Stomach (tissue), 8 donors: ENCODE measurements at regions not wholly inside any gene's neighbourhood (a gene's known extent, or its start where the extent isn't known, plus 50 kb on each side); places are given as distances from the start of the nearest gene placed in this dataset.

Experiments used
- DNase-seq, 2 donors: peaks; one replicate each; pipeline versions ENCODE4 v3.0.0 to v3.0.0-alpha.2; 2013 to 2019
- H3K27ac ChIP-seq, 5 donors: fragments of 200-600 bp in 4 of 5; sonication (generic) in 4 of 5; one replicate each; pipeline ENCODE4 v1.5.1; 2013 to 2019; ENCODE audit warnings: mild to moderate bottlenecking in 1 of 5, moderate library complexity in 1 of 5
- H3K27me3 ChIP-seq, 3 donors: fragments of 200-600 bp; sonication (generic); one replicate each; pipeline ENCODE4 v1.5.1; 2017 to 2019; ENCODE audit warnings: mixed run types in 1 of 3
- H3K36me3 ChIP-seq, 4 donors: fragments of 200-600 bp; sonication (generic); 1 replicate in 3 of 4; 2 replicates in 1 of 4; pipeline ENCODE4 v1.5.1; 2016 to 2019
- H3K4me1 ChIP-seq, 4 donors: fragments of 200-600 bp; sonication (generic); one replicate each; pipeline ENCODE4 v1.5.1; 2016 to 2019
- H3K4me3 ChIP-seq, 4 donors: fragments of 200-600 bp; sonication (generic) in 3 of 4; one replicate each; pipeline ENCODE4 v1.5.1; 2016 to 2019; ENCODE audit warnings: mild to moderate bottlenecking in 1 of 4
- H3K9me3 ChIP-seq, 4 donors: fragments of 200-600 bp; sonication (generic); one replicate each; pipeline ENCODE4 v1.5.1; 2016 to 2019
- EP300 ChIP-seq: sonication (generic); formaldehyde crosslinking; IDR thresholded peaks from one replicate; pipeline ENCODE4 v1.6.1; 2017; ENCODE audit warnings: antibody characterized with exemption
- POLR2A ChIP-seq, 4 donors: fragments of 450-650 bp; IDR thresholded peaks; one replicate each; pipeline ENCODE4 v1.6.1; 2016; ENCODE audit warnings: antibody characterized with exemption in 4 of 4, control low read depth in 2 of 4, mild to moderate bottlenecking in 1 of 4, moderate library complexity in 1 of 4
- POLR2AphosphoS5 ChIP-seq, 3 donors: sonication (generic); formaldehyde crosslinking; IDR thresholded peaks; one replicate each; pipeline ENCODE4 v1.6.1; 2016; ENCODE audit warnings: antibody characterized with exemption in 3 of 3
- WGBS, 5 donors: extraction: QIAGEN DNeasy Blood & Tissue Kit in 3 of 5; methylation state at CpG; one replicate each; pipeline versions ENCODE4 v1.1.5 to v1.1.7; 2013 to 2018; 5-methylcytosine and 5-hydroxymethylcytosine counted together
- intact Hi-C: fragments of 100-400 bp; cut with DNase I; formaldehyde crosslinking; loops from one replicate; pipeline ENCODE4 v1.15.1; 2023; ENCODE audit warnings: low total_unique reads
- TF ChIP-seq, protein P1 (sequence below), 7 experiments: fragments of 450-650 bp in 4 of 7; fragments of 200-600 bp in 3 of 7; sonication (generic) in 3 of 7; IDR thresholded peaks; one replicate each; pipeline ENCODE4 v1.5.1; 2016 to 2019; ENCODE audit warnings: antibody characterized with exemption in 7 of 7, control low read depth in 2 of 7, mild to moderate bottlenecking in 1 of 7
- donor health status: healthy with polysubstance abuse.
- donor health status: Bipolar disorder and iron deficiency.
- donor health status: healthy.

DNA sequence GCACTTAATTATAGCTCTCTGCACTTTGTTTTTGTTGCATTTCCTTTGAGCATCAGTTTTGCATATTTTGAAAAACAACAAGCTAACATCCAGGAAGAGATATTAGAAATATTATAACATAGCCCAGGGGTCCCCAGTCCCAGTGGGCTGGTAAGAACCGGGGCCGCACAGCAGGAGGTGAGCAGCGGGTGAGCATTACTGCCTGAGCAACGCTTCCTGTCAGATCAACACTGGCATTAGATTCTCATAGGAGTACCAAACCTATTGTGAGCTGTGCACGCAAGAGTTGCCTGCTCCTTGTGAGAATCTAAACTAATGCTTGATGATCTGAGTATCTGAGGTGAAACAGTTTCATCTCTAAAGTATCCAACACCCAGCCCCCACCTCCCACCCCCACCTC lies 675.9 kb upstream of the ZNF608 start:
- 75 to 90% (median 88%) methylated on average over 5 of the region's 5 CpGs for WGBS, 5 donors

DNA sequence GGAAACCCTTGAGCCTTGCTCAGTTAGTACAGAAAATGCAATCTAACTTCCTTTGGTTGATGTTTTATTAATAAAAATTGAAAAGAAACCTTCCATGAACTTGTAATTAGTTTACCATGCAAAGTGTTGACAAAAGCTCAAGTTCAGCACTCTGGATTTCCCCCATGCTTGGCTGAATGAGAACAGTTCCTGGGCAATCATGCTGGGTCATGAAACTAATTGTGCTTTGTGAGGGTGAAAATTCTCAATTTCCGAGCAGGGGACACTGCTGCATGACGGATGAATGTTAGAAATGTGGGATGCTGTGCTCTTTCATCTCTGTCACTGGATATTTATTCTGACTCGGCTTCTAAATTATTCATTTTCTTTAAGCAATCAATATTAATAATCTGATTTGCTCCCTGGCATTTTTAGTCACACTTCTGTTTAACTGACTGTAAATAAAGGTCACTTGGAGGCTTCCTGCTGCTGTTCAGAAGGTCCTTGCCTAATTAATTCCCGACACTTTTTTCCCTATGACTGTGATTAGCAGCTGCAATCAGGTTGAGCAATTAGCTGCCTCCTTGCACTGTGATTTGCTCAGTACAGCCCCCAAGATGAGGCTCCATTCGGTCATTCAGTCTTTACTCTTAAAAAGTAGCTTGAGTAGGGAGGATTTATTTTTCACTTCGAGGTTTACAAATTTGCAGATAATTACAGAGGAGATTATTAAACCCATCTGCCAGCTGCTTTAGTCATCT lies 678.1 kb upstream of the ZNF608 start:
- no peaks in the 10 kb centered on the region for H3K4me1 ChIP-seq
- peak in 1 of 2 donors; percentile 37 for DNase-seq
- H3K36me3 ChIP-seq: no peaks in the 10 kb centered on the region
- H3K4me3 ChIP-seq: no peak overlapping the region
- WGBS, 5 donors: 66 to 73% (median 72%) methylated on average over 6 of the region's 6 CpGs
- H3K27ac ChIP-seq: no peak overlapping the region
- H3K9me3 ChIP-seq: peaks cover 0 to 9% (median 3%) of the 10 kb centered on the region in 4 donors
- TF ChIP-seq POLR2A (IDR thresholded peaks at IDR 0.05) (no peak), POLR2AphosphoS5 (IDR thresholded peaks at IDR 0.05) (no peak)
- TF ChIP-seq, protein P1, sequence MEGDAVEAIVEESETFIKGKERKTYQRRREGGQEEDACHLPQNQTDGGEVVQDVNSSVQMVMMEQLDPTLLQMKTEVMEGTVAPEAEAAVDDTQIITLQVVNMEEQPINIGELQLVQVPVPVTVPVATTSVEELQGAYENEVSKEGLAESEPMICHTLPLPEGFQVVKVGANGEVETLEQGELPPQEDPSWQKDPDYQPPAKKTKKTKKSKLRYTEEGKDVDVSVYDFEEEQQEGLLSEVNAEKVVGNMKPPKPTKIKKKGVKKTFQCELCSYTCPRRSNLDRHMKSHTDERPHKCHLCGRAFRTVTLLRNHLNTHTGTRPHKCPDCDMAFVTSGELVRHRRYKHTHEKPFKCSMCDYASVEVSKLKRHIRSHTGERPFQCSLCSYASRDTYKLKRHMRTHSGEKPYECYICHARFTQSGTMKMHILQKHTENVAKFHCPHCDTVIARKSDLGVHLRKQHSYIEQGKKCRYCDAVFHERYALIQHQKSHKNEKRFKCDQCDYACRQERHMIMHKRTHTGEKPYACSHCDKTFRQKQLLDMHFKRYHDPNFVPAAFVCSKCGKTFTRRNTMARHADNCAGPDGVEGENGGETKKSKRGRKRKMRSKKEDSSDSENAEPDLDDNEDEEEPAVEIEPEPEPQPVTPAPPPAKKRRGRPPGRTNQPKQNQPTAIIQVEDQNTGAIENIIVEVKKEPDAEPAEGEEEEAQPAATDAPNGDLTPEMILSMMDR (IDR thresholded peaks at IDR 0.05): no peak
- H3K27me3 ChIP-seq: no peaks in the 10 kb centered on the region
- intact Hi-C loops: no loop called here

More for the DNA sequence above, 675.9 kb upstream of the ZNF608 start:
- DNase-seq: no peak
- Histone ChIP-seq H3K9me3 (no peaks in the 10 kb centered on the region), H3K27me3 (no peaks in the 10 kb centered on the region), H3K4me1 (no peaks in the 10 kb centered on the region), H3K4me3 (no peak overlapping the region), H3K36me3 (no peaks in the 10 kb centered on the region), H3K27ac (no peak overlapping the region)
- intact Hi-C loops: no loop called here
- TF ChIP-seq, protein P1 (IDR thresholded peaks at IDR 0.05): no peak
- TF ChIP-seq POLR2A (IDR thresholded peaks at IDR 0.05) (no peak), EP300 (no peak), POLR2AphosphoS5 (IDR thresholded peaks at IDR 0.05) (no peak)

GRCh38 chr5:125429498-125429897 lies 683.1 kb upstream of the ZNF608 start:
- 93 to 100% (median 97%) methylated on average over 1 of the region's 1 CpG for WGBS, 5 donors
- no peak for TF ChIP-seq POLR2AphosphoS5 (IDR thresholded peaks at IDR 0.05)
- TF ChIP-seq, protein P1 (IDR thresholded peaks at IDR 0.05): no peak
- no peak for TF ChIP-seq POLR2A (IDR thresholded peaks at IDR 0.05)
- TF ChIP-seq EP300: no peak
- no peaks in the 10 kb centered on the region for H3K4me1 ChIP-seq
- no peak overlapping the region for H3K27ac ChIP-seq
- DNase-seq: no peak
- no peaks in the 10 kb centered on the region for H3K36me3 ChIP-seq
- H3K4me3 ChIP-seq: no peak overlapping the region
- H3K27me3 ChIP-seq: no peaks in the 10 kb centered on the region
- intact Hi-C loops: no loop called here
- H3K9me3 ChIP-seq: peaks cover 0 to 9% (median 3%) of the 10 kb centered on the region in 4 donors

DNA sequence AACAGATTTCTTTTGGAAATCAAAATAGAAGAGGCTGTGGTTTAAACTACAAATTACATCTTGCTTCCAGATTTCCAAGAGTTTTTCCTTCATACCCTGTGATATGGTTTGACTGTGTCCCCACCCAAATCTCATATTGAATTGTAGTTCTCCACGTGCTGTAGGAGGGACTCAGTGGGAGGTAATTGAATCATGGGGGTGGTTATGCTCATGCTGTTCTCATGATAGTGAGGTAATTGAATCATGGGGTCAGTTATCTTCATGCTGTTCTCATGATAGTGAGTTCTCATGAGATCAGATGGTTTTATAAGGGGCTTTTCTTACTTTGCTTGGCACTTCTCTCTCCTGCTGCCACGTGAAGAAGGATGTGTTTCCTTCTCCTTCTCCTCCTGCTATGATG lies 687.0 kb upstream of the ZNF608 start:
- H3K27me3 ChIP-seq: no peaks in the 10 kb centered on the region
- H3K36me3 ChIP-seq: no peaks in the 10 kb centered on the region
- H3K27ac ChIP-seq: no peak overlapping the region
- intact Hi-C loops: no loop called here
- TF ChIP-seq POLR2A (IDR thresholded peaks at IDR 0.05) (no peak), EP300 (no peak), POLR2AphosphoS5 (IDR thresholded peaks at IDR 0.05) (no peak)
- TF ChIP-seq, protein P1 (IDR thresholded peaks at IDR 0.05): no peak
- 53 to 76% (median 63%) methylated on average over 2 of the region's 2 CpGs for WGBS, 5 donors
- H3K4me3 ChIP-seq: no peak overlapping the region
- H3K9me3 ChIP-seq: peaks cover 0 to 4% (median under 1%) of the 10 kb centered on the region in 4 donors
- DNase-seq: no peak
- no peaks in the 10 kb centered on the region for H3K4me1 ChIP-seq
